Stimulated activated CD4-positive, alpha-beta T cell treated with anti-CD3 and anti-CD28 coated beads, Interleukin-4, amount 100 ng/mL, for 48 hours (primary cell): ENCODE measurements at regions not wholly inside any gene's neighbourhood (a gene's known extent, or its start where the extent isn't known, plus 50 kb on each side); places are given as distances from the start of the nearest gene placed in this dataset.

Source experiments
- DNase-seq, 2 donors: peaks; one replicate each; pipeline ENCODE4 v3.0.0-alpha.2; 2020; ENCODE audit warnings: low read depth in 2 of 2

DNA sequence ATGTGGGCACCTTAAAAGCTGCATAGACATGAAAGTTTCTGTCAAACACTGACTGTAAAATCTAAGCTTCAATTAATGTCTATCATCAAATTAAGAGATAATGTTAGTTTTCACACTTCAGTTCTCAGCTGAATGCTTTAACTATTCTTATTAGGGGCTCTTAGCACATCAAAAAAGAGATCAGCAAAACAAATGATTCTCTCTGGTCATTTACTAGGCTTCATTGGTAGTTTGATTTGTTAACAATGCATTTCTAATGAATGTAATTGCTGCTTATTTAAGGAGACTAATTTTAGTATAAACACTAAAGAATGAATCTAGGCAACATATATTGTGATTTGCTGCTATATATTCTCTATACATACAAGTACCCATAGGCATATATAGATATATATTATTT is 1182.0 kb downstream of the MAT2B start:
- no peak for DNase-seq

DNA sequence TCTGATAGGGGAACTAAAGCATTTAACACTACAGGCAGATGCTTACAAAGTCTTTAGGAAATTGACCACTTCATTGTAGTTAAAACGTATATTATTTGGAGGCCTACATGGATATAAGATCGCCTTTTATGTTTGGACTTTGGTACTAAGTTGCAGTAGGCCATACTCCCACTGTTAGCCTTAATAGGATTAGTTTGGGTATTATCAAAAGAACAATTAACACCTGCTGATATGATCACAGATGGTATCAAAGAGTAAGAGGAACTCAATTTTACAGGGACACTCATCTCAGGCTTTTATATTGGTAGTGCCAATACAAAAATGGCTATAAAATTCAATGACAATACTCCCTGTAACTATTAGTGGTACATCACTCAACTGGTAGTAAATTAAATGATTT is 1183.0 kb downstream of the MAT2B start:
- no peak for DNase-seq

DNA sequence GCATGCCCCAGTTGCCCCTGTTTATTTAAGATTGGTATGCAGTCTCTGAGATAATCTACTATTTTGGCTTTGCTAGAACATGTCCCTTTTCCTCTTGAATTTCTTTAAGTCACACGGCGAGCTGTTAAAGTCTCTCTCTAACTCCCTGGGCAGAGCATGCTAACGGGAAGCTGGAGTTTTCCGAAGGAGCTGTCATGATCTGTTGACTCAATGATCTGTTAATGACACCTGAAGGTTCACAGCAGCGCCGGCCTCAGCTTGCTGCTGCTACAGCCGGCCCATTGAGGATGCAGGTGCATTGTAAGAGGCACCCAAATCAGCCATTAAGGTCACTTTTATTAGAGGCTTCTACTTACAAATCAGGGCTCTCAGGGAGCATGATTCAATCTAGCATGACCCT is 1203.4 kb downstream of the MAT2B start:
- DNase-seq = no peak

DNA sequence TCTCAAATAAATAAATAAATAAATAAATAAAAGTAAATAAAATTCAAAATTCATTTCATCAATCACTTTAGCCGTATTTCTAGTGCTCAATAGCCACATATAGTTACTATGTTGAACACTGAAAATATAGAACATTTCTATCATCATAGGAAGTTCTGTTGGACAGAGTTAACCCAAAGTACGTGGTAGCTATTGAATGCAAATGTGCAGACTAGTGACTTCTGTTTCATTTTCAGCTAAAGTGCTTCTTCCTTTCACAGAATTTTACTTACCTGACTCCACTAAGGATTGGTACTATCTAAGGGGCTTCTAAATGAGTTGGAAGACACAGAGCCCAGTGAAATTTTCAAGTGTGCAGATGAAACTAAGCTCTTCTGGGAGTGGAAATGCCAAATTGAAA is 1208.3 kb downstream of the MAT2B start:
- no peak for DNase-seq

- no peak for DNase-seq
These were observed 1215.7 kb downstream of the MAT2B start for GRCh38 chr5:164721116-164721515.

- DNase-seq = no peak
These were observed 1216.2 kb downstream of the MAT2B start for GRCh38 chr5:164721656-164722055.

DNA sequence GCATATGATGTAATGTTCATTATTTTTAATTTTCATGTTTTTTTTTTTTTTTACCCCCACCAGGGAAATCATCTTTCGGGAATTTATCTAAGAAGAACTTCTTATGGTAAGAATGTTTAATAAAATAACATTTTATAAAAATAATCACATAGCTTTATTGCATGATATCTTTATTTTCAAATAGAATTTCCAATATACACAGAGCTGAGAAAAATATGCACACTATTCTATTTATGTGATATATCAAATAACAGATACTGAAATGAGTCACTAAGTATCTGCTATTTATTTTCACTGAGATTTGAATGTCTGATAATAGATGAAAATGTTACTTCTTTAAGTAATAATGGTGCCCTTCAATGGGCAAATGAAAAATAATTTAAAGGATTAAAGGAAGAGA is 1217.3 kb downstream of the MAT2B start:
- DNase-seq = no peak

DNA sequence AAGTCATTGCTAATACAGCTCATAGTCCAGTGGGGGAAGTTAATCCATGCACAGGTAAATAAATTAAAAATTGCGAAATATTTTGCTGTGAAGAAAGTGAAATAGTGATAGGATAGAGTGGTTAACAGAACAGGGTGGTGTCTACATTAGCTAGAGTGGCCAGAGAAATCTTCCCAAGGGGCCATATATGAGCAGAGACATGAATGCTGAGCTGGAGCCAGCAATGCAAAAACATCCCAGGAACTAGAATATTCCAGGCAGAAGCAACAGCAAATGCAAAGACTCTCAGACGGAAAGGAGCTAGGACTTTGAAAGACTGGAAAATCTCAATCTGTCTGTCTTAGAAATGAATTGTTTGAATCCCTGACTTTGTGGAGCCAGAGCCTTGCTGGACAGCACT is 1221.6 kb downstream of the MAT2B start:
- no peak for DNase-seq

DNA sequence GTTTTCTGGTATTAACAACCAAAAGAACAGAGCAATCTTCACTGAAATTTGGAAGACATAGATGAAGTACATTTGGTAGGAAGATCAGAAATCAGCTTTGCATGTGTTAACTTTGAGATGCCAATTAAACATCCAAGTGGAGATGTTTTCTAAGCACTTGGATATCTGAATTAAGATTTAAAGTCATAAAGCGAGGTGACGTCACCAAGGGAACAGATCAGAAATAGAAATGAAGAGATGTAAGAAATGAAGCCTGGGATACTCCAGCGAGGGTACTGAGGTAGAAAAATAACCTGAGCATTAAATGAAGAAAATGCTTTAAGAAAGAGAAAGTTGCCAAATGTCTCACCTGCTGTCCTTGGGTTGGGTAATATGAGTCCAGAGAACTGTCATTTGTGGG is 1223.3 kb downstream of the MAT2B start:
- no peak for DNase-seq

DNA sequence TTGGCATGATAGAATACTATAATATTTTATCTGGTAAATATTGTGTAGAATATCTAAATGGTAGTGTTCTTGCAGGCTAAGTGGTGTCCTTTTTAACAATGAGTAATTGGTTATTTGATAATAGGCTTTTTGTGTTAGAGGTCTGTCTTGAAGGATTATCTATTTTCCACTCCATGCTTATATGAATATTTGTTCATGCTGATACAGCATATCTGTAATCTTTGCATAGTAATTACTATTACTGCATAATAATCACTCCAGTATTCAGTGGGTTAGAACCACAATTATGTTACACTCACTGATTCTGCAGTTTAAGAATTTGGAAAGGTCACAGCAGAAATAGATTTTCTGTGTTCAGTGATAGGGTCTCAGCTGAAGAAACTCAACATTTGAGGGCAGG is 1229.9 kb downstream of the MAT2B start:
- no peak for DNase-seq

GRCh38 chr5:164741376-164741775 is 1236.0 kb downstream of the MAT2B start:
- no peak for DNase-seq

DNA sequence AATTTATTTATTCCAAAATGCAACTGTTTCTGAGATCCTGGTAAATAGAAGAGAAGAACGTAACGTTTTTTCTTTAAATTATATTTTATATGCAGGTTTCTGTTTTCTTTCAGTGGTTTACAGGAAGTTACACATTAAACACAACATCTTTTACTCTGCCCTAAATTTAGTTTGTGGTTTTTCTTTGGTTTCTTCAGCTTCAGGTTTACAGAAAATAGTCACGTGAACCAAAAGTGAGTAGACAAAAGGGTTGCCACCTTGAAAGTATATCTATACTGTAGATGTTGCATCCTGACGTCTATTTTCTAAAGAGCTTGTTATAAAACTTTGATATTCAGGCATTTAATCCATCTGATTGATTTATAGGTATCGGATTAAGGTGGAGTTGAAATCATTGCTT is 1236.6 kb downstream of the MAT2B start:
- DNase-seq = no peak

DNA sequence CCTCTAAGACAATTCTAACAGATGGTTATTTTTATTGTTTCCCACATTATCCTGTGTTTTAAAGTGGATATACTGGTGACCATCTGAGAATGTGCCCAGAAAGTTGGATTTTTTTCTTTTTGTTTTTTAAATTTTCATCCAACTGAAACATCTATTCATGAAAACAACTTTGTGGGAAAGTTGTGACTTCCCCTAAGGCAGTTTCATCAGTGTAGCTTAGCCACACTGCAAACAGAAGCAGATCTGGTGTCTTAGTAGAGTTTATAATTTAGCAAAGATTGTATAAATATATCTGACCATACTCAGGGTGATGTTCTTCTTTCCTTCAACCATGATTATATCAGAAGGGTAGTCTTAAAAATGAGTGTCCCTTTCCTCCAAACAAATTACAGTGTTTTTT is 1241.3 kb downstream of the MAT2B start:
- no peak for DNase-seq

GRCh38 chr5:164747371-164747770 is 1242.0 kb downstream of the MAT2B start:
- DNase-seq = no peak

DNA sequence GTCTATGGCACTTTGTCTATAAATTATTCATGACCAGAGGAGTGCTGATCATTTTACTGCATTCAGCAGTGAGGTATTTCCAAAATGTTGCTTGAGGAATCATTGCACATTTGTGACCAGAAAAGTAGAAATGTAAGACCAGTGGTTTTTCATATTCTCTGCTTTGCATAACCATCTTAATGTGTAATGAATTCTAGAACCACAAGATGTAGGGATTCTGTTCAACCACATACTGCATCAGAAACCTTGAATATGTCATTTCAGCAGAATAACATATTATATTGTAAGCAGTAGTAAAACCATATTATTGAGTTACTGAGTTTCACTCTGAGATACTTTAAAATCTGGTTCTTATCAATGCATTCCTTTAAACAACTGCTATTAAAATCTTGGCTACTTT is 1243.4 kb downstream of the MAT2B start:
- no peak for DNase-seq

- no peak for DNase-seq
These were observed 1248.0 kb downstream of the MAT2B start for GRCh38 chr5:164753434-164753833.

GRCh38 chr5:164763206-164763605 is 1257.8 kb downstream of the MAT2B start:
- DNase-seq = no peak

GRCh38 chr5:164772122-164772521 is 1266.7 kb downstream of the MAT2B start:
- DNase-seq = no peak

DNA sequence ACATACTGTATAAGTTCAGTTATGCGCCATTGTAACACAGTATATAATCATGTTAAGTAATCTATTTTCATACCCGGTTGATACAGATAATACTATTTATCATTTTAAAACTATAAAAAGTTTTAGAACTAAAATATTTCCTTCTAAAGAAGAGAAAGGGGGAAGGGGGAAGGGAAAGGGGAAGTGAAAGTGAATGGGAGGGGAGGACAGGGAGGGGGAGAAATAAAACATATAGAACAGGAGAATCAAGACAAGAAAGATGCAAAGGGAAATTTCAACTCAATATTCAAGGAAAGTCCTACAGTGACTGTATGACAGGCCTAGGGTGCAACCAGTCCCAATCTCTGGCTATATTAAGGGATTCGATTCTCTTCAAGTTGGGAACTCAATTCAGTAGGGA is 1278.8 kb downstream of the MAT2B start:
- DNase-seq = no peak

- DNase-seq = no peak
These were observed 1292.7 kb downstream of the MAT2B start for GRCh38 chr5:164798110-164798509.

- DNase-seq = no peak
These were observed 1294.0 kb downstream of the MAT2B start for GRCh38 chr5:164799391-164799790.

DNA sequence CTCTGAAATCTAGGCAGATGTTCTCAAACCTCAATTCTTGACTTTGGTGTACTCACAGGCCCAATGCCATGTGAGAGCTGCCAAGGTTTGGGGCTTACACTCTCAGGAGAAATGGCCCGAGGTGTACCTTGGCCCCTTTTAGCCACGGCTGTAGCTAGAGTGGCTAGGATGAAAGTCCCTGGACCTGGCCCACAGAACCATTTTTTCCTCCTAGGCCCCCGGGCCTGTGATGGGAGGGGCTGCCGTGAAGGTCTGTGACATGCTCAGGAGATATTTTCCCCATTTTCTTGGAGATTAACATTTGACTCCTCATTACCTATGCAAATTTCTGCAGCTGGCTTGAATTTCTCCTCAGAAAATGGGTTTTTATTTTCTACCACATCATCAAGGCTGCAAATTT is 1296.5 kb downstream of the MAT2B start:
- no peak for DNase-seq

DNA sequence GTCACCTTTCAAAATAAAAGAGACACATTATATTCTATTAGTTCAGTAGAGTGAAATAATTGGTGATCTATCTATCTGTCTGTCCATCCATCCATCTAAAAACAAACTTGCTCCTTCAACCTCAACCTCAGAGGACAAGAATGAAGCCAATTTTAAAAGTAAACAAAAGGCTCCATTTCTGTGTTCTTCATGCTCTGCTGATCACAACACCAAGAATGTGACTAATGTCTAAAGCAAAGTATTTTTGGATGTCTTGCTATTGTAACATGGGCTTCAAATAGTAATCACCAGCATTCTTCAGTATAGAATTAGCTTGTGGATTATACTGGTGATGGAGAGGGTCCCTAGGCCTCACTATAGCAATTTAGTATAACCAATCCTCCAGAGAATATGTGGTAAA is 1304.4 kb downstream of the MAT2B start:
- no peak for DNase-seq

- DNase-seq = no peak
These were observed 1313.0 kb downstream of the MAT2B start for GRCh38 chr5:164818445-164818844.

- DNase-seq = no peak
These were observed 1319.3 kb downstream of the MAT2B start for GRCh38 chr5:164824671-164825070.
